Panc1 (cell line): ENCODE measurements at regions not wholly inside any gene's neighbourhood (a gene's known extent, or its start where the extent isn't known, plus 50 kb on each side); places are given as distances from the start of the nearest gene placed in this dataset.

ENCODE experiments used
- ATAC-seq: fragments of 200-7000 bp; cut with Tn5 transposase; 2 replicates; pipeline ENCODE4 v1.9.1; 2020; ENCODE audit warnings: mild to moderate bottlenecking, moderate library complexity
- BruUV-seq: library from RNA; stranded (reverse); fragments of 400-500 nt; replicated peaks from 2 replicates; lab custom pipeline; 2021; lab: Mats Ljungman, UMichigan
- CTCF ChIA-PET: fragments of 300-600 bp; sonication (Branson Sonifier 250); formaldehyde crosslinking; loops from one replicate; lab custom pipeline; 2022; ENCODE audit warnings: antibody characterized with exemption; lab: Charles Lee
- POLR2A ChIA-PET: fragments of 300-600 bp; sonication (Branson Sonifier 250); formaldehyde crosslinking; loops from one replicate; lab custom pipeline; 2022; ENCODE audit warnings: antibody characterized with exemption; lab: Charles Lee
- DNase-seq: peaks from one replicate; pipeline ENCODE4 v3.0.0-alpha.2; 2010; ENCODE audit warnings: low read depth, low spot score
- H3K27ac ChIP-seq: 2 replicates; pipeline ENCODE4 v1.5.1; 2011; ENCODE audit warnings: mild to moderate bottlenecking, low read length, inconsistent platforms
- H3K27me3 ChIP-seq: fragments of 200-500 bp; sonication (Bioruptor generic); 2 replicates; pipeline ENCODE4 v1.6.0; 2014; ENCODE audit warnings: low read length, inconsistent platforms; ENCODE audit not compliant: control insufficient read depth, insufficient read depth
- H3K36me3 ChIP-seq: fragments of 200-500 bp; sonication (Bioruptor generic); 2 replicates; pipeline ENCODE4 v1.5.1; 2014; ENCODE audit warnings: inconsistent platforms, mild to moderate bottlenecking, low read length, moderate library complexity; ENCODE audit not compliant: control insufficient read depth, insufficient read depth
- H3K4me1 ChIP-seq: 2 replicates; pipeline ENCODE4 v1.5.1; 2011; ENCODE audit warnings: inconsistent platforms, mild to moderate bottlenecking, low read length, moderate library complexity; ENCODE audit not compliant: control insufficient read depth, insufficient read depth
- H3K4me3 ChIP-seq, 2 experiments: 2 replicates each; pipeline ENCODE4 v1.5.1; 2011 to 2012; ENCODE audit warnings: low read depth in 2 of 2, low read length in 2 of 2, mild to moderate bottlenecking in 2 of 2, inconsistent platforms in 1 of 2, moderate library complexity in 1 of 2
- H3K9me3 ChIP-seq: fragments of 200-500 bp; sonication (Bioruptor generic); 2 replicates; pipeline ENCODE4 v1.5.1; 2014; ENCODE audit warnings: low read depth, mild to moderate bottlenecking, inconsistent platforms, low read length, moderate library complexity; ENCODE audit not compliant: control insufficient read depth, insufficient read depth
- POLR2AphosphoS5 ChIP-seq: IDR thresholded peaks from 2 replicates; pipeline ENCODE4 v1.6.1; 2012; ENCODE audit warnings: mild to moderate bottlenecking, low read depth, low read length, moderate library complexity
- SIN3A ChIP-seq: IDR thresholded peaks from 2 replicates; pipeline ENCODE4 v1.6.1; 2012; ENCODE audit warnings: low read depth, mild to moderate bottlenecking, low read length, moderate library complexity, borderline replicate concordance; ENCODE audit not compliant: insufficient read depth
- TCF7L2 ChIP-seq: IDR thresholded peaks from 2 replicates; pipeline ENCODE4 v1.6.1; 2011; ENCODE audit warnings: mild to moderate bottlenecking, low read depth, low read length, inconsistent platforms
- in situ Hi-C: cut with HindIII; loops from 2 replicates; pipeline ENCODE4 v1.10.0; 2016; ENCODE audit warnings: low sequenced_read_pairs, low pct_unique_long_range_greater_than_20kb
- intact Hi-C: fragments of 100-400 bp; cut with micrococcal nuclease; formaldehyde crosslinking; loops from one replicate; pipeline ENCODE4 v1.10.0; 2022; ENCODE audit not compliant: unreplicated experiment
- TF ChIP-seq, protein P1 (sequence below): fragments of 450-650 bp; IDR thresholded peaks from 2 replicates; pipeline ENCODE4 v1.5.1; 2017; ENCODE audit warnings: mild to moderate bottlenecking
- TF ChIP-seq, protein P2 (sequence below), 2 experiments: IDR thresholded peaks; 2 replicates each; pipeline ENCODE4 v1.6.1; 2011 to 2012; ENCODE audit warnings: low read depth in 2 of 2, control low read depth in 1 of 2, low read length in 1 of 2, mild to moderate bottlenecking in 1 of 2, moderate library complexity in 1 of 2; ENCODE audit not compliant: insufficient read depth in 1 of 2

DNA sequence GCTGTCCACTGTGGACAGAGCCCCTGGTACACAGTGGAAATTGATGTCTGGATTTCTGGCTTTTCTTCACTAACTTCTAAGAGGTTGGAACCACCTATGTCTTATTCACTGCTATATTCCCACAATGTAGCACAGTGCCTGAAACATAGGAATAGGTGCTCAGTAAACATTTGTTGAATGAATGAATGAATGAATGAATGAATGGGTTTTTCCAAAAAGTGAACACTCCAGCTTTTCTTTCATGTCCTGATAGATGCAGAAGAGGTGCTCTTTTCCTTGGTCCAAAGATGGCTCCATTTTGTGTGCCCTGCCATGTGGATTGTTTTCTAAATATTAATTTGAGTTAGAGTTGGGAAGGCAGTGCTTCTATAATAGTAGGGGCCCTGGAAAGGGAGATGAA lies 124.1 kb downstream of the SP3 start:
- TF ChIP-seq, protein P1, sequence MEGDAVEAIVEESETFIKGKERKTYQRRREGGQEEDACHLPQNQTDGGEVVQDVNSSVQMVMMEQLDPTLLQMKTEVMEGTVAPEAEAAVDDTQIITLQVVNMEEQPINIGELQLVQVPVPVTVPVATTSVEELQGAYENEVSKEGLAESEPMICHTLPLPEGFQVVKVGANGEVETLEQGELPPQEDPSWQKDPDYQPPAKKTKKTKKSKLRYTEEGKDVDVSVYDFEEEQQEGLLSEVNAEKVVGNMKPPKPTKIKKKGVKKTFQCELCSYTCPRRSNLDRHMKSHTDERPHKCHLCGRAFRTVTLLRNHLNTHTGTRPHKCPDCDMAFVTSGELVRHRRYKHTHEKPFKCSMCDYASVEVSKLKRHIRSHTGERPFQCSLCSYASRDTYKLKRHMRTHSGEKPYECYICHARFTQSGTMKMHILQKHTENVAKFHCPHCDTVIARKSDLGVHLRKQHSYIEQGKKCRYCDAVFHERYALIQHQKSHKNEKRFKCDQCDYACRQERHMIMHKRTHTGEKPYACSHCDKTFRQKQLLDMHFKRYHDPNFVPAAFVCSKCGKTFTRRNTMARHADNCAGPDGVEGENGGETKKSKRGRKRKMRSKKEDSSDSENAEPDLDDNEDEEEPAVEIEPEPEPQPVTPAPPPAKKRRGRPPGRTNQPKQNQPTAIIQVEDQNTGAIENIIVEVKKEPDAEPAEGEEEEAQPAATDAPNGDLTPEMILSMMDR: no peak
- TF ChIP-seq, protein P2, sequence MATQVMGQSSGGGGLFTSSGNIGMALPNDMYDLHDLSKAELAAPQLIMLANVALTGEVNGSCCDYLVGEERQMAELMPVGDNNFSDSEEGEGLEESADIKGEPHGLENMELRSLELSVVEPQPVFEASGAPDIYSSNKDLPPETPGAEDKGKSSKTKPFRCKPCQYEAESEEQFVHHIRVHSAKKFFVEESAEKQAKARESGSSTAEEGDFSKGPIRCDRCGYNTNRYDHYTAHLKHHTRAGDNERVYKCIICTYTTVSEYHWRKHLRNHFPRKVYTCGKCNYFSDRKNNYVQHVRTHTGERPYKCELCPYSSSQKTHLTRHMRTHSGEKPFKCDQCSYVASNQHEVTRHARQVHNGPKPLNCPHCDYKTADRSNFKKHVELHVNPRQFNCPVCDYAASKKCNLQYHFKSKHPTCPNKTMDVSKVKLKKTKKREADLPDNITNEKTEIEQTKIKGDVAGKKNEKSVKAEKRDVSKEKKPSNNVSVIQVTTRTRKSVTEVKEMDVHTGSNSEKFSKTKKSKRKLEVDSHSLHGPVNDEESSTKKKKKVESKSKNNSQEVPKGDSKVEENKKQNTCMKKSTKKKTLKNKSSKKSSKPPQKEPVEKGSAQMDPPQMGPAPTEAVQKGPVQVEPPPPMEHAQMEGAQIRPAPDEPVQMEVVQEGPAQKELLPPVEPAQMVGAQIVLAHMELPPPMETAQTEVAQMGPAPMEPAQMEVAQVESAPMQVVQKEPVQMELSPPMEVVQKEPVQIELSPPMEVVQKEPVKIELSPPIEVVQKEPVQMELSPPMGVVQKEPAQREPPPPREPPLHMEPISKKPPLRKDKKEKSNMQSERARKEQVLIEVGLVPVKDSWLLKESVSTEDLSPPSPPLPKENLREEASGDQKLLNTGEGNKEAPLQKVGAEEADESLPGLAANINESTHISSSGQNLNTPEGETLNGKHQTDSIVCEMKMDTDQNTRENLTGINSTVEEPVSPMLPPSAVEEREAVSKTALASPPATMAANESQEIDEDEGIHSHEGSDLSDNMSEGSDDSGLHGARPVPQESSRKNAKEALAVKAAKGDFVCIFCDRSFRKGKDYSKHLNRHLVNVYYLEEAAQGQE (IDR thresholded peaks at IDR 0.05; ENCODE audit: insufficient read depth in 1 of 2, low read depth in 2 of 2, low read length in 1 of 2): no peak
- TF ChIP-seq SIN3A: no peak
- no peak for TF ChIP-seq TCF7L2
- TF ChIP-seq POLR2AphosphoS5: no peak
- no TSS peak for BruUV-seq
- ChIA-PET CTCF (no interaction called here), POLR2A (no interaction called here)
- ATAC-seq: no peak
- in situ Hi-C loops: no loop called here
- intact Hi-C loops: no loop called here
- Histone ChIP-seq H3K4me1 (no peaks in the 10 kb centered on the region), H3K27ac (no peak overlapping the region), H3K27me3 (peaks cover 5% of the 10 kb centered on the region; the same call in 1 of the 2 replicates), H3K4me3 (no peak overlapping the region), H3K9me3 (no peaks in the 10 kb centered on the region), H3K36me3 (no peaks in the 10 kb centered on the region)
- DNase-seq: no peak

DNA sequence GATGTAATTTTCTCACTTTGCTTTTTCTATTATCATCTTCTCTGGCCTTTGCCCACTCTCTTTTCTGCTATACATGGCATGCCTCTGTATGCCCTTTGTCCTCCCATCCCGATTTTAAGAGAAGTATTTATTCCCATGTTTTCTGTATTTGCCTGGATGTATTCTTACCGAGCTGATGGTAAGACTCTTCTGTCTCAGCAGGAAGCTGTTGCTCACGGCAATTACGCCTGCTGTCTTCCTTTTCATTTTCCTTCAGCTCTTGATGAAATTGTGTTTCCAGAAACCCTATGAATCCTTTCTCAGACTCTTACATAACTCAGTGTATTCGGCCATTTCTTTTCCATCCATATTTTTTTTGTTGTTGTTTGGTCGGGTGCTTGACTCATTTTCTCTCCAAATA lies 121.6 kb downstream of the SP3 start:
- DNase-seq (no peak), ATAC-seq (no peak)
- in situ Hi-C loops (no loop called here), intact Hi-C loops (no loop called here)
- CTCF ChIA-PET: no interaction called here
- Histone ChIP-seq H3K9me3 (no peaks in the 10 kb centered on the region), H3K4me1 (no peaks in the 10 kb centered on the region), H3K4me3 (no peak overlapping the region), H3K36me3 (no peaks in the 10 kb centered on the region), H3K27me3 (peaks cover 5% of the 10 kb centered on the region; the same call in 1 of the 2 replicates), H3K27ac (no peak overlapping the region)
- TF ChIP-seq TCF7L2: no peak
- no peak for TF ChIP-seq SIN3A
- TF ChIP-seq POLR2AphosphoS5: no peak
- BruUV-seq: no TSS peak
- POLR2A ChIA-PET: no interaction called here

DNA sequence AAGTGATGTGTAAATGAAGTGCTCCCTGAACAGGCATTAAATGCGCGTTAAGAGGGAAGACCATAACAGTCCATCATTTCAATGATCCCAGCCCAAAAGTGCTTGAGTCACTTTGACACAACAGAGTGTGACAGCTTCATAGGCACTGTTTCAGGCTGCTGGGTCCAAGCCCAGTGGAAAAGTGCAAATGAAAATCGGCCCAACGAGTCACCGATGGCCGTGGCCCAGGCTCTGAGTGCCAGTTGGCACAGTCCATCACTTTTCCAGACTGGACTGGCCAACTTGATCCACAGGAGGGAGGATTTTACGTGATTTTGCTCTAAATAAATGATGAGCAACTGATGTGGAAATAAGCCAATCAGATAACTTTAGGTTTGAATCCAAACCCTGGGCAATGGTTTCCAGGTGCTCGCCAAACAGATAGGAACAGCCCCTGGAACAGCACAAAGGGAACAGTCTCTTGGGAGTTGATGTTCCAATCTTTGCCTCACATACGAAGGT lies 114.0 kb downstream of the SP3 start:
- TF ChIP-seq TCF7L2: no peak
- TF ChIP-seq, protein P1: no peak
- TF ChIP-seq, protein P2 (IDR thresholded peaks at IDR 0.05; ENCODE audit: insufficient read depth in 1 of 2, low read depth in 2 of 2, low read length in 1 of 2): no peak
- TF ChIP-seq POLR2AphosphoS5: no peak
- TF ChIP-seq SIN3A: no peak
- ATAC-seq (no peak), DNase-seq (no peak)
- intact Hi-C loops: no loop called here
- POLR2A ChIA-PET: no interaction called here
- no TSS peak for BruUV-seq
- H3K27ac ChIP-seq: no peak overlapping the region
- no peaks in the 10 kb centered on the region for H3K4me1 ChIP-seq
- in situ Hi-C loops: no loop called here
- H3K9me3 ChIP-seq: no peaks in the 10 kb centered on the region
- no peaks in the 10 kb centered on the region for H3K36me3 ChIP-seq
- no peak overlapping the region for H3K4me3 ChIP-seq
- CTCF ChIA-PET: no interaction called here
- H3K27me3 ChIP-seq: no peaks in the 10 kb centered on the region
